ENCODE measurements at regions not wholly inside any gene's neighbourhood (a gene's known extent, or its start where the extent isn't known, plus 50 kb on each side); places are given as distances from the start of the nearest gene placed in this dataset.

GRCh38 chr13:107099661-107100060 is 531.7 kb upstream of the ARGLU1 start:
- TF ChIP-seq EZH2 (IDR thresholded peaks at IDR 0.05; ENCODE audit: low read depth) (no peak), CTCF (conservative IDR thresholded peaks at IDR 0.05) (no peak)
